C1 segment of cervical spinal cord (tissue), 14 donors: ENCODE measurements at regions not wholly inside any gene's neighbourhood (a gene's known extent, or its start where the extent isn't known, plus 50 kb on each side); places are given as distances from the start of the nearest gene placed in this dataset.

Experiments
- DNase-seq, 14 donors: peaks; one replicate each; lab custom pipeline; 2025; lab: John Stamatoyannopoulos, UW

DNA sequence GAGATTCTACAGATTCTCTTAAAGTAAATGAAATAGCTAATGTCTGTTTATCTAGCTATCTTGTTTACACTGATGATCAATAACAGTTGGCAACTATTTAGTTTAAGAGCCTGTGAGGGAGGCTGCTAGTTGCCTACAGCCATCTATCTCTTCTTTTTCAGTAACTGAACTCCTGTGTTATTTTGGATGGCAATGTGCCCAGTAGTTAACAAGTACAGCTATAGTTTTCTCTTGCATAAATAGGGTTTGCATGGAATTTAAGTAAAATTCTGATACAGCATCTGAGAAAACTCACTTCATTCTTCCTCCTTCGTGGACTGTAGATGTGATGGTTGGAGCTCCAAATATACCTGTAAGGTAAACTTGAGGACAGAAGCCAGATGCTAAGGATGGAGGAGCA lies 219.5 kb upstream of the POT1 start:
- DNase-seq = no peak

DNA sequence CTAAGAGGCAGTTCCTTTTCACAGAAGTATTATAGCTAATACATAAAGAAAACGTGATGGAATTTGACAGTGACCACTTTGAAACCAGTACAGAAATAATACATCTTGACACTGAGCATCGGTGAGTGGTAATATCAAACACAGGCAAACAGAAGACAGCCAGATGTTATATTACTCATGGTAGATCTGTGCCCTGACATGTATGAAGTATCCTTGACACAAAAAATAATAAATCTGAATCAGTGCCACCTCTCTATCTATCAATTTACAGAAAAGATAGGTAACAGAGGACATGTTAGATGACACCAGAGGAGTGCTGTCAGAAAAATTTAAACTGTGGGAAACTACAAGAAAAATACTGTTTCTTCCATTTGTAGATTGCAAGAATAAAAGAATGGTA lies 217.4 kb upstream of the POT1 start:
- no peak for DNase-seq

DNA sequence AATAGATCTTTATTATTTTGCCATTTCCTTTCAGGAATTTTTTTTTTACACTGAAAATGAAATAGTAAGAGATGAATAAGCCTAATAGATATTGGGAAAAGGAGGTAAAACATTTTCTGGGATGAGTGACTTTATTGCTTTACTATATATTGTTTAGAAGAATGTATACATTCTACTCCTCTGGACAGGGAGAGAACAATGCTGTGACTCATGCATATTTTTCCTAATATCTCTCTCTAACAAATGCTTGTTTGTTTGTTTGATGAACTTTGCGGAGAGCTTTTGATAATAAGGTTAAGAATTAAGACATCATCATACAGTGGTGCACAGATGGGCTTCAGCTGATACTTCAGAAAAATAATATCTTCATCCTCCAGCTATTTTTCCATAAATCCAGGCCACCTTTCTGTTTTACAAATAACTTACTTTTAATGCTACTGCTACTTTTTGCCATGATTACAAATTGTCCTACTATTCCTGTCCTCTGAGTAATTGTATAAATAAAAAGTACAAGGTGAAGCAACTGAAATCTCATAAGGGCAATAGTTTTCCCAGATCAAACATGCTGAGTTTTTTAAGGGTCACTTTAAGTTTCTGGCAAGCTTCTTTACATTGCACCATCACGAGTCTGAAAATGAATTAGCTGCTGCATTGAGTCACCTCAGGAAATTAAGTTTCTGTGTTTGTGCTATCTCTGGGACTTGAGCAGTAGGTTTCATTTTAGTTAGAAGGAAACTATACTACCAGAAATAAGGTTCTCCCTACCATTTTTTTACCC lies 207.3 kb upstream of the POT1 start:
- no peak for DNase-seq

DNA sequence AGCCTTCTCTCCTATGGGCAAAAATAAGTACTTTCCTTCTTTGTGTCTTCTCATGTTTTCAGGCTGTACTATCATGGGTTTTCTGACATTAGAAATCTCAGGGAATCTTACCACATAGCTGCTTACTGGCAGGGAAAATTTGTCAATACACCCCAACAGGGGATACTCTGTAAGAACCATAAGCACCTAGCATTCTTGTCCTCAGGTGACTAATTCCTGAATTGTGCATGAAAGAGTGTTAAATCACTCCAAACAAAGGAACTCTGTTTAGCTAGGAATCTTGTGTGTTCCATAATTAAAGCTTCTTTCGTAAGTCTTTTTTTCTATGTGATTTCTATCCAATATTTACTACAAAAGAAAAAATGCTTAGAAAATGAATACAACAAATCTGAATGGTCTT lies 206.7 kb upstream of the POT1 start:
- no peak for DNase-seq

DNA sequence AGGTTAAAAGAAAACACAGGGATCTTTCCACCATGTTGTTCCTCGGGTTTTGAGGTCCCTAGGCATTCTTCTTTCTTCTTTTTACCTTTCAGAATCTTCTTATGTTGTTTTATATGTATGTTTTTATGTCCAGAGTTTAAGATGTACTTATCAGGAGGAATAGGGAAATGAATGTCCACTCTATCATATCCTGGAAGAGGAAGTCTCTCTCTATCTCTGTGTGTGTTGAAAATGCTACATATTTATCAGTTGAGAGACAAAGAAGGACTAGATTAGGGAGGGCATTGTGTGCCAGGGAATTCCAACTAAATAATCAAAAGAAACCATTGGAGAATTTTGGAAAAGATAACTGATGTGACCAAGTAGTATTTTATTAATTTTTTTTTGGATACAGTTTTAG lies 200.5 kb upstream of the POT1 start:
- DNase-seq = no peak

DNA sequence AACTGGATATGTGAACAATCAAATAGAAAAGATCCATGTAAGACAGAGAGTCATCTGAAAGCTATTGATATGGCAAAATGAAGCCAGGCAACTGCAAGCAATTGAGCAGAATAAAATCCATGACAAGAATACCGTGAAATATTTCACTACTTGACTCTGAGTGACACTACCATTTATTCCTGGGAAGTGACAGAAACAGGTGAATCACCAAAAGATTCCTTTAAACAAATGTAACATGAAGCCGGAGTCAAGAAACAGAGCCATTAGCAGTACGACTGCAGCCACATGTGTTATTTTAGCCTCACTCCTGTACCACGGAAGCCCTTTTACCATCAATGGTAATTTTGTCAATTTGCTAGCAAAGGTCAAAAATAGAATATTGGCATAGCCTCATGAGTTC lies 197.7 kb upstream of the POT1 start:
- DNase-seq = no peak

DNA sequence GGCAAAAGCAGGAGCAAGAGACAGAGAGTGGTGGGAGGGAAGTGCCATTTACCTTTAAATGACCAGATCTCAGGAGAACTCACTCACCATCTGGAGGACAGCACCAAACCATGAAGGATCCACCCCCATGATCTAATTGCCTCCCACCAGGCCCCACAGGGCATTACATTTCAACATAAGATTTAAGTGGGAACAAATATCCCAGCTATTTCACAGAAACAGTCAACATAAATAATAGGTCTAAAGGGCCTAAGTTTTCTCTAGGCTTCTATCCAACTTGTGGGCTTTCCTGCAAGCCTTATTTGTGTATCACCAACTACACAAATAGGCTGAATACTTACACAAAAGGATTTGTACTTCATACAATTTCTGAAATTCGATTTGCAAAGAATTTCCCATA lies 196.8 kb upstream of the POT1 start:
- no peak for DNase-seq

DNA sequence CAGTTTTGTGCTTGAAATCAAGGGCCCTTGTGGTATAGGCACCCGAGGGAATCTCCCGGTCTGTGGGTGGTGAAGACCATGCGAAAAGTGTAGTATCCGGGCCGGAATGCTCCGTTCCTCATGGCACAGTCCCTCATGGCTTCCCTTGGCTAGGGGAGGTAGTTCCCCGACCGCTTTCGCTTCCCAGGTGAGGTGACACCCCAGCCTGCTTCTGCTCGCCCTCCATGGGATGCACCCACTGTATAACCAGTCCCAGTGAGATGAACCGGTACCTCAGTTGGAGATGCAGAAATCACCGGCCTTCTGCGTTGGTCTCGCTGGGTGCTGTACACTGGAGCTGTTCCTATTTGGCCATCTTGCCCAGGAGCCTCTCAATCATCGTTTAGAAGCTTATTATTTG lies 195.7 kb upstream of the POT1 start:
- DNase-seq = no peak

DNA sequence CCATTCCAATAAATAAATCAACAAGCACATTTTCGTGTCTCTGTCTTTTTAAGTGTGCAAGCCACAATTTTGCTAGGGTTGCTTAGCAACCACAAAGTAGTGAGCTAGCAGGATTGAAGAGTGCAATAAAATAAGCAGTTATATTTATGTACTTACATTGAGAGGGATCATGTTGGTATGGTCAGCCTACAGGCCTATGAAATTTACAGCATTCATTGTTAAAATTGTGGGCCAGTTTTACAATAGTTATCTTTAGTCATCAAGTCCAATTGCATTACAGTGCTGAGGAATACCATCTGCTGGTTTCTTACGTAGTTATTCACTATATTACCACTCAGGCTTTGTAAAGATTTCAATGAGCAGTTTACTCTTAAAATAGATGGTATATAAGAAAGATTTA lies 192.5 kb upstream of the POT1 start:
- no peak for DNase-seq

DNA sequence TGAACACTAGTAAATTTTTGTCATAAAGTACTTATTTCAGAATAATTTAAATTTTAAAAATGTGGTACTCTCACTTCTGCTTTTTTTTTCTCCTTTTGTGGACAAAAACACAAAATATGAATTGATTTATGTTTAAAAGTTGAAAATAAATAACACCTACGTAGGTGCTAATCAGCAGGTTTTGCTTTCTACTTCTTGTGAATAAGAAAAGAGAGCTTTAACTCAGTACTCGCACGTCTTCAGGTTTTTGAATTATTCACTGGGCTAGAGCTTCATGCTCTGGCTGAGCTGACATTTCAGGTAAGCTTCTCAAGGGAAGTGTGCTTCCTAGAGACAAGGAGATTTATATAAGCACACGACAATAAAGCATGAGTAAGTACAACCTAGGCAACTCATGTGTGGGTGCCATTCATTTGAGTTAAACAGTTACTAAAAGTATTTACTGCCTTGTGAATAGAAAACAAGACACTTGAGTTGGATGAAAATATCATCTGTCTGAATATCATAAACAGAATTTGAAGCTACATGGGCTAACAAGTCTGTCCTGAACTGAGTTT lies 190.0 kb upstream of the POT1 start:
- no peak for DNase-seq

DNA sequence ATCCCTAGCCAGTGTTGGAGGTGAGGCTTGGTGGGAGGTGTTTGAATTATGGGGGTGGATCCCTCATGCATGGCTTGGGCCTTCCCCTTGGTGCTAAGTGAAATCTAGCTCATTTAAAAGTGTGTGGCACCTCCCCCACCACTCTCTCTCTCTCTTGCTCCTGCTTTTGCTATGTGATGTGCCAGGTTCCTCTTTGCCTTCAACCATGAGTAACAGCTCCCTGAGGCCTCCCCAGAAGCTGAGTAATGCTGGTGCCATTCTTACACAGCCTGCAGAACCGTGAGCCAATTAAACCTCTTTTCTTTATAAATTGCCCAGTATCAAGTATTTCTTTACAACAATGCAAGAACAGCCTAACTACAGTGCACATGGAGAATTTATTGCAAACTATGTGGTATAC lies 188.8 kb upstream of the POT1 start:
- DNase-seq = no peak

DNA sequence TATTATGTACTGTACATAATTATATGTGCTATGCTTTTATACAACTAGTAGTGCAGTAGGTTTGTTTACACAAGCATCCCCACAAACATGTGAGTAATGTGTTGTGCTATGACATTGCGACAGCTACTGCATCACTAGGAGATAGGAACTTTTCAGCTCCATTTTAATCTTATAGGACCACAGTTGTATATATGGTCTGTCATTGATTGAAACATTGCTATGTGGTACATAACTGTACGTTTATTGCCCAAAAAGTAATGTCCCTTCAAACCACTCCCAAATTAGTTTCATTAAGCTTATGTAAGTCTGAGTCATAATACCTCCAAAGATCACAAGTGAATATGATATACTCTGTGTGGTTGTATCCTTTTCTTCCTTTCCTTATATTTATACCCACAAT lies 183.2 kb upstream of the POT1 start:
- no peak for DNase-seq

DNA sequence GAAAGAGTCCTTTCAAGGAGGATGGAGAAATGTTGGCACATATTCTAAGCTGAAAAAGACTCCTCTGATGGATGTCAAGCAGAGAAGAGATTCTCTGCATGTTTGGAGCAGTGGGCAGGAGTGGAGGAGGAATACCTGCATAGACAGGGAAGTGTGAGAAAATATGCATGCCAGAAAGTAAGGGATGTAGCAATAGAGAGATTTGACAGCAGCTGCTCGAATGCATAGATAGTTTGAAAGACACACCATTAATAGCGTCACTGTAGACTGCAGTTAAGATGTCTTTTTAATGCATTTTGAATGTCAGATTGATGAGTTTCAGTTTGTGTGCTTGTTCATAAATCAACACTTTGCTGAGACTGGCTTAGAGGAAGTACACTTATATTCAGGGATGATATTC lies 169.9 kb upstream of the POT1 start:
- DNase-seq = no peak

DNA sequence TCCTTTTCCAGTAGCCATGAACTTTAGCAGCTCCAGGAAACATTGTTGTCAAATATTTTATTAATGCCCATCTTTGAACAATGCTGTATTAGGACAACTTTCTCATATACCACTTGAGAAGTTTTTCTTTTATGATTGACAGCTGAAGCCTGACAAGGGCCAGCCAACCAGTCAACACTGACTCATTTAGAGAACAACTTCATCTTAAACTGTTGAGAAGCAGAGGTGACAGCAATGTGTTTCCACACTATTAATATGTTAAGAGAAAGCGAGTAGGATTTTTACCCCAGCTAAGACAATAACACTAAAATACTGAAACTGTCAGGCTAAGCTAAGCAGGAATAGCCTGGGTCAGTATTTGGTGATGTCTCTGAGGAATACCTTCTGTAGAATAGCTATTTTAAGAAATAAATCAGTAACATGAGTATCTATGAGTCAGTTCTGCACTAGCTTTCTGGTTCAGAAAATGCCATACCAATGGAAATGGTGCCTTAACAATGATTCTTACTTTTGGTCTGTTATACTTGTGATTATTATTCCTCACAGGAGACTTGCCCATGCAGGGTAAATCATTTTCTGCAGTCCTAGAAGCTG lies 168.8 kb upstream of the POT1 start:
- DNase-seq = no peak

DNA sequence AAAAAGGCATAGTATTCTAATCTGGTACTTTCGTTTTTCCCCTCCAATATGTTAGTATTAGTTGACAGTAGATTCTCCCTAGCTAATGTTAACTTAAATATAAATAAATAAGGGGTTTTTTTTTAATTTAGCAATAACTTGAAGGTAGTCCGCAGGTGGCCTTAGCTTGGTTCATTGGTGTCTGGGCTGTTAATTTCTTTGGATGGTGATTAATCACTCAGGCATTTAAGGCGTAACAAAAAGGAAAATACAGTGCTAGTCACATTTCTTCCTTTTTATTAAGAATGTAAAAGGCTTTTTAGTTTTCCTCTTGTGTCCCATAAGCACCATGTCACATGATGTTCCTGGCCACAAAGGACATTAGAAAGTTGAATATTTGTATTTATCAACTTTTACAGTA lies 161.0 kb upstream of the POT1 start:
- DNase-seq = no peak

DNA sequence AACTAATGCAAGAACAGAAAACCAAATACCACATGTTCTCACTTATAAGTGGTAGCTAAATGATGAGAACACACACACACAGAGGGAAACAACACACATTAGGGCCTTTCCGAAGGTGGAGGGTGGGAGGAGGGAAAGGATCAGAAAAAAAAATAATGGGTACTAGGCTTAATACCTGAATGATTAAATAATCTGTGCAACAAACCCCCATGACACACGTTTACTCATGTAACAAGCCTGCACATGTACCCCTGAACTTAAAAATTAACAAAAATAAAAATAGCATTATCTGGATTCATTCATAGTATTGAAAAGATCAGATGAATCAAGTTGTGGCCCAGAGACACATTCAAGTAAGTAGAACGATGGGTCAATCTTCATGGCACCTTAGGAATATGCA lies 159.5 kb upstream of the POT1 start:
- no peak for DNase-seq

DNA sequence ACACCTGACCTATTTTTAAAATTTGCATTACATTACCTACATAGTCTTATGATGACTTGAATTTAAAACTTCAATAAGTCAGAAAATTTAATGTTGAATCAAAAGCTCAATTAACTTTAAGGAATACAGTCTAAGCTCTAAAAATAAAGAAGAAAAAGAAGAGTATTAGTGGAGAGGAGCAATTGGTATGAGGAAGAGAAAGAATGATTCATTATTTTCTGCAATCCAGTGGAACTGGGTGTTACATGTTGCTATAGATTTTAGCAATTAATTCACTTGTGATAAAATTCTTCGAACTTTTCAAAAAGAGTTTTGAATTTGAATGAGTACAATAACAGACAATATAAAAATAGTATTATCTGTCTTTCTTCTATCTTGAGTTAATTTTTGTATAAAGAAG lies 158.9 kb upstream of the POT1 start:
- no peak for DNase-seq

DNA sequence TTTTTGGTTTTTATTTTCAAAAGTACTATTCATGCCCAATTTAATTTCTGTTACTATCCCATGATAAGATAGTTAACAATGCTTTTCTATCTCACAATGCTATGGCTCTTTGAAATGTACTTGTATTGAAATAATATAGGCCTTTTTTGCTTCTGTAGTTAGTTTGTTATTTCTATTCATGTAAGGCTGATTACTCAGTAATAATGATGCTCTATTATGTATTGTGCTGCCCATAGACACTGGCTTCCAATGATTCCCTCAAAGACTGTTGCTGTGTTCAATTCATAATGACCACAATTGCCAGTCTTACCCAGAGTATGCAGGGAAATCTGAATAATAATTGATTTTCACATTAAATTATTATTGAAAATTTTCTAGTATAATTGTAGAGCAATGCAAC lies 155.5 kb upstream of the POT1 start:
- DNase-seq = no peak

DNA sequence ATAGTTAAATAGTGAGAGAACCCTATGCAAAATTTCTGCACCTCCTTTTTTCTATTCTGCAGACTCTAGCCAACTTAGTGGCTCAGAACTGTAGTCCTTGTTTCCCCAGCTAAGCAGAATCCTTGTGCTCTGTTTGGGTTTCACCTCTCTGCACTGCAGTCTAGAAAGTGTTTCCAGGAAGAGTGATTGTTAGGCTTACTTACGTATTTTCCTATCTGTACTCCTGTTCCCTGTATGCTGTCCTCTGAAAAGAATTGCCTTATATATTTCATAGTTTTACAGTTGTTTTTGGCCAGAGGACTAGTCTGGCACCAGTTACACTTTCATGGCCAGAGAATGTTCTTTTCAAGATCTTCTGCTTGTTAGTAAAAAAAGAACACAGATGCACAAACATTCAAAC lies 154.6 kb upstream of the POT1 start:
- DNase-seq = no peak

DNA sequence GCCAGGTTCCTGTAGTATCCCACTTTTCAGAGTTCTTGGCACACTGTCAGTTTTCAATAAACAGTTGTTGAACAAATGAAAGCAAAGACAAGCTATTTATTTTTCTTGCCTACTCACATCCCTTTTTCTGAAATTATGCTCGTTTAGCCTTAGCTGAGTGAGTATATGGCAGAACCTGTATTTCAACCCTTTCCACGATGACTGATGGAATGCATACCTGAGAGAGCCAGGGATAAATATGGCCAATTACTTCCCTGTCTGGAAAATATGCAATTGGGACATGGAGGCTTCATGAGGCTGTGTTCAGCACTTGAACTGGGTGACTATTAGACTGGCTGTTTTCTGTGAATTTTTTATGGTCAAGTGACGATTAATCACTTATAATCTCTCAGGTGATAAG lies 144.5 kb upstream of the POT1 start:
- no peak for DNase-seq

DNA sequence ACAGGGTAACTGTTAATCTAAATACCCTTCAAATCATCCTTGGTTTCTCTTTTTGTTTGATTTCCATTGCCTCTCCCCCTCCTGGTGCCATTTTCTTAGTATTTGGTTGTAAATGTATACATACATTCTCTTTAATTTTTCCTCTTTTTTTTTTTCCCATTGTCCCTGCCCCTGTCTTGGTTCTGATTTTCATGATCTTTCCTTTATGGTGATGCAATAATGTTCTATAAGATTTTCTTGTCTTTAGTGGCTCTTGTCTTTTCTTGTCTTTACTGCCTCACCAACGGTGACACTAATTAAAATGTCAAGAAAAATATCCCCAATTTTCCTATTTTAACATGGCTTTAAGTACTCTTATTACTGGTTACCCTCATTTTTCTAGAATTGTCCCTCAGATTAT lies 135.9 kb upstream of the POT1 start:
- DNase-seq = no peak

DNA sequence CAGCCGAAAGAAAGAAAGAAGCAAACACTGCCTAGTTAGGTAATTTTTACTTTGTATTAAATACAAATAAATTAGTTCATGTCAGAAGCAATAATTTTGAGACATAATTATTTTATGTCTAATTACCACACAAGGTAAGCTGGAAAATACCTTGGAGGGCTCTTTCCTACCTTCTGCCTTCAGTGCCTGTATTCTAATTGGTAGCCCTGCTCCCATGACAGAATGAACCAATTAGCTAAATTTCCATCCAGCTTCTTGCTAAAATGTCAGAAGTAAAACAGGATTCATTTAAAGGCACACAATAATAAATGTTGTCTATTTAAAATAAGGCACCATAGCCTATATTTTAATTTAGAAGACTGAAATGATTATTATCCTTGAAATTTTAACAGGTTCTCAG lies 135.4 kb upstream of the POT1 start:
- no peak for DNase-seq

DNA sequence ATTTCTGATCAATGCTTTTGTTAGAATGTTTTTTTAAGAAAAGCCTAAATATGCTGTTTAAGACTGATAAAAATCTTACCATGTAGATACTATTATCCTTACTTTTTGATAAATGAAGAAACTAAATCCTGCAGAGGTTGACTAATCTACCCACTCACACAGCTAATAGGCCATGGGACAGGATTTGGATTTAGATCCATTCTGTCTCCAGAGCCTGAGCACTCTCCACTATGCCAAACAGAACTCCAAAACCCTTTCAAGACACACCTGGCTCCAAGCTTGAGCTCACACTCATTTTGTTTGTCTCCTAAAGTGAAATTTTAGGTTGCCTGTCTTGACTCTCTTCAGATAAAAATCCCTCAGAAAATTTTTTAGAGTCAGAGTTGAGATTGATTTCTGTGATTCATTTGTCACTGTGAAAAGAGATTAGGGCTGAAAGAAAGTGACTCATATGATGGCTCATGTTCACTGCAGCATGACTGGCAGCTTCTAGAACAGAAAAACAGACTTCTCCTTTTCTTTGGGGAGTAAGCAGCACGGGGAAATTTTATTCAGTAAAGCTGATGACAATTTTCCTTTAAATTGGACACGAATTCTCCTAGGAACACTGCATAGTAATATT lies 132.3 kb upstream of the POT1 start:
- no peak for DNase-seq
